ENCODE measurements at regions not wholly inside any gene's neighbourhood (a gene's known extent, or its start where the extent isn't known, plus 50 kb on each side); places are given as distances from the start of the nearest gene placed in this dataset.

DNA sequence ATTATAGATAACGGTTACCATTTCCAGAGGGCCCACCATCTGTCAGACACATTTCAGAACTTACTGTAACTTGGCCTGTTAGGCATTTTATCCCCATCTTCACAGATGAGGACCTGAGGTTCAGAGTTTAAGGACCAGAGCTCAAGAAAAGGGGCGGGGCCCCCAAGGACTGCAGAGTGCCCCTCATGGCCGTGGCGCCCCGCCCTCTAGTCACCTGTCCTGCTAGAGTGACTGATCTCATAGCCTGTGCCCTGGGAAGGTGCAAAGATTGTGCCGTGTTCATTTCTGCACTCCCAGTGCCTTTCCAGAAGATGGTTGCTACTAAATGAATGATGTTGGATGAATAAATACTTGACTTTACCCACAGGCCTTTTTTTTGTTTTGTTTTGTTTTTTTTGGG lies 107.0 kb downstream of the XRCC2 start:
- Mint-ChIP-seq H3K4me1 (peaks cover 3% of the 10 kb centered on the region), H3K4me3 (no peak overlapping the region), H3K9me3 (ENCODE audit: insufficient read depth) (no peaks in the 10 kb centered on the region), H3K27ac (no peak overlapping the region), H3K27me3 (peaks cover 5% of the 10 kb centered on the region)
- DNase-seq (no peak), ATAC-seq (ENCODE audit: low read depth) (no peak)
- intact Hi-C loops (cut with micrococcal nuclease) = no loop called here
- WGBS (ENCODE audit: insufficient coverage) = 93% methylated on average over 6 of the region's 6 CpGs
- no peak for TF ChIP-seq EZH2 (IDR thresholded peaks at IDR 0.05; ENCODE audit: borderline replicate concordance, insufficient read depth, low read depth, low read length, poor library complexity, severe bottlenecking)
- TF ChIP-seq, protein P1, sequence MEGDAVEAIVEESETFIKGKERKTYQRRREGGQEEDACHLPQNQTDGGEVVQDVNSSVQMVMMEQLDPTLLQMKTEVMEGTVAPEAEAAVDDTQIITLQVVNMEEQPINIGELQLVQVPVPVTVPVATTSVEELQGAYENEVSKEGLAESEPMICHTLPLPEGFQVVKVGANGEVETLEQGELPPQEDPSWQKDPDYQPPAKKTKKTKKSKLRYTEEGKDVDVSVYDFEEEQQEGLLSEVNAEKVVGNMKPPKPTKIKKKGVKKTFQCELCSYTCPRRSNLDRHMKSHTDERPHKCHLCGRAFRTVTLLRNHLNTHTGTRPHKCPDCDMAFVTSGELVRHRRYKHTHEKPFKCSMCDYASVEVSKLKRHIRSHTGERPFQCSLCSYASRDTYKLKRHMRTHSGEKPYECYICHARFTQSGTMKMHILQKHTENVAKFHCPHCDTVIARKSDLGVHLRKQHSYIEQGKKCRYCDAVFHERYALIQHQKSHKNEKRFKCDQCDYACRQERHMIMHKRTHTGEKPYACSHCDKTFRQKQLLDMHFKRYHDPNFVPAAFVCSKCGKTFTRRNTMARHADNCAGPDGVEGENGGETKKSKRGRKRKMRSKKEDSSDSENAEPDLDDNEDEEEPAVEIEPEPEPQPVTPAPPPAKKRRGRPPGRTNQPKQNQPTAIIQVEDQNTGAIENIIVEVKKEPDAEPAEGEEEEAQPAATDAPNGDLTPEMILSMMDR (IDR thresholded peaks at IDR 0.05) = no peak
- no peaks in the 10 kb centered on the region for H3K79me2 ChIP-seq (ENCODE audit: control insufficient read depth, insufficient read depth, low read length)
- no peak overlapping the region for H3K9ac ChIP-seq (ENCODE audit: low read length)
- ChIA-PET CTCF (no interaction called here), POLR2A (no interaction called here)
- no peak overlapping the region for H3K27ac ChIP-seq (ENCODE audit: low read length in 2 of 2)
- H2AFZ ChIP-seq (ENCODE audit: insufficient read depth, low read depth, low read length, poor library complexity, severe bottlenecking) = no peak overlapping the region
- H3K36me3 ChIP-seq (replicated peaks in 1 of 2; ENCODE audit: control extremely low read depth in 1 of 2, control insufficient read depth in 1 of 2, extremely low read depth in 1 of 2, insufficient read depth in 2 of 2, low read length in 1 of 2) = no peaks in the 10 kb centered on the region
- H3K27me3 ChIP-seq (replicated peaks in 1 of 4; ENCODE audit: control extremely low read depth in 1 of 4, control insufficient read depth in 3 of 4, insufficient read depth in 4 of 4, low read length in 3 of 4) = peaks cover 0 to 2% (median 0%) of the 10 kb centered on the region in 4 experiments
- no peak overlapping the region for H3K4me2 ChIP-seq (replicated peaks; ENCODE audit: low read depth, low read length, poor library complexity, severe bottlenecking)
- no peaks in the 10 kb centered on the region for H3K4me1 ChIP-seq (ENCODE audit: control insufficient read depth in 2 of 2, insufficient read depth in 2 of 2, low read length in 2 of 2)
- no peaks in the 10 kb centered on the region for H3K9me3 ChIP-seq (ENCODE audit: control extremely low read depth in 1 of 3, control insufficient read depth in 2 of 3, insufficient read depth in 1 of 3, low read length in 2 of 3)
- H4K20me1 ChIP-seq (ENCODE audit: control insufficient read depth, insufficient read depth, low read length, poor library complexity, severe bottlenecking) = no peaks in the 10 kb centered on the region
- H3K4me3 ChIP-seq (ENCODE audit: control extremely low read depth in 1 of 5, extremely low read depth in 1 of 5, insufficient read depth in 1 of 5, low read depth in 2 of 5, low read length in 4 of 5) = no peak overlapping the region

DNA sequence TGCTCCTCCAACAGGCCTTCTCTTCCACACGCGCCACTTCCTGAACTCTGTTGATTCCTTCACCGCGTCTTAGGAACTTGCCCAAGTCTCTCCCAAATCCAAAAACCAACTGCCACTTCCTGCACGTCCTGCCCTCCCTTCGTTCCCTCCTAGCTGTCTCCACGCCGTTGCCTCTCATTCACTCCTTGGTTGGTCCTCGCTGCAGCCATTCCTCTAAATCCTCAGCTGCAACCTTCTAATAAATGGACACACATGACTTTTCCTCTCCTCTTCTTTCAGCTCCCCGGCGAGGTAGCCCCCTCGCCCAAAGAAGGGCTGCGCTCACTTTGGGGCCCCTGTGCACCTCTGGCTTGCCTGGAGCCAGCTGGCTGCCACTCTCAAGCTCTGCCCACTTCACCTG lies 110.2 kb downstream of the XRCC2 start:
- Histone ChIP-seq H3K4me2 (replicated peaks; ENCODE audit: low read depth, low read length, poor library complexity, severe bottlenecking) (no peak overlapping the region), H3K79me2 (ENCODE audit: control insufficient read depth, insufficient read depth, low read length) (no peaks in the 10 kb centered on the region), H3K4me3 (ENCODE audit: control extremely low read depth in 1 of 5, extremely low read depth in 1 of 5, insufficient read depth in 1 of 5, low read depth in 2 of 5, low read length in 4 of 5) (no peak overlapping the region), H3K9ac (ENCODE audit: low read length) (no peak overlapping the region), H3K27ac (ENCODE audit: low read length in 2 of 2) (no peak overlapping the region), H3K27me3 (replicated peaks in 1 of 4; ENCODE audit: control extremely low read depth in 1 of 4, control insufficient read depth in 3 of 4, insufficient read depth in 4 of 4, low read length in 3 of 4) (peaks cover 0 to 2% (median 0%) of the 10 kb centered on the region in 4 experiments), H2AFZ (ENCODE audit: insufficient read depth, low read depth, low read length, poor library complexity, severe bottlenecking) (no peak overlapping the region), H3K4me1 (ENCODE audit: control insufficient read depth in 2 of 2, insufficient read depth in 2 of 2, low read length in 2 of 2) (no peaks in the 10 kb centered on the region), H3K36me3 (replicated peaks in 1 of 2; ENCODE audit: control extremely low read depth in 1 of 2, control insufficient read depth in 1 of 2, extremely low read depth in 1 of 2, insufficient read depth in 2 of 2, low read length in 1 of 2) (no peaks in the 10 kb centered on the region), H4K20me1 (ENCODE audit: control insufficient read depth, insufficient read depth, low read length, poor library complexity, severe bottlenecking) (no peaks in the 10 kb centered on the region), H3K9me3 (ENCODE audit: control extremely low read depth in 1 of 3, control insufficient read depth in 2 of 3, insufficient read depth in 1 of 3, low read length in 2 of 3) (no peaks in the 10 kb centered on the region)
- no peak overlapping the region for H3K4me3 Mint-ChIP-seq
- CTCF ChIA-PET = no interaction called here
- peaks cover 3% of the 10 kb centered on the region for H3K4me1 Mint-ChIP-seq
- POLR2A ChIA-PET = no interaction called here
- H3K27ac Mint-ChIP-seq = no peak overlapping the region
- H3K9me3 Mint-ChIP-seq (ENCODE audit: insufficient read depth) = no peaks in the 10 kb centered on the region
- intact Hi-C loops (cut with micrococcal nuclease) = no loop called here
- H3K27me3 Mint-ChIP-seq = peaks cover 5% of the 10 kb centered on the region
- ATAC-seq (ENCODE audit: low read depth) (no peak), DNase-seq (no peak)
- 90% methylated on average over 13 of the region's 13 CpGs for WGBS (ENCODE audit: insufficient coverage)
- TF ChIP-seq, protein P1 (IDR thresholded peaks at IDR 0.05) = no peak

Data from B cell (primary cell).